HFF-Myc (cell line): ENCODE measurements at regions not wholly inside any gene's neighbourhood (a gene's known extent, or its start where the extent isn't known, plus 50 kb on each side); places are given as distances from the start of the nearest gene placed in this dataset.

Experiments
- DNase-seq: peaks from one replicate; pipeline ENCODE4 v3.0.0-alpha.2; 2011; ENCODE audit warnings: low read depth; ENCODE audit errors: extremely low read depth
- H3K4me3 ChIP-seq: replicated peaks from 2 replicates; pipeline ENCODE4 v1.5.1; 2011; ENCODE audit warnings: low read depth, mild to moderate bottlenecking, control low read depth, low read length
- CTCF ChIP-seq: IDR thresholded peaks from 2 replicates; pipeline ENCODE4 v1.5.1; 2012; ENCODE audit warnings: mild to moderate bottlenecking, low read depth, low read length, control low read depth; ENCODE audit errors: missing control alignments

DNA sequence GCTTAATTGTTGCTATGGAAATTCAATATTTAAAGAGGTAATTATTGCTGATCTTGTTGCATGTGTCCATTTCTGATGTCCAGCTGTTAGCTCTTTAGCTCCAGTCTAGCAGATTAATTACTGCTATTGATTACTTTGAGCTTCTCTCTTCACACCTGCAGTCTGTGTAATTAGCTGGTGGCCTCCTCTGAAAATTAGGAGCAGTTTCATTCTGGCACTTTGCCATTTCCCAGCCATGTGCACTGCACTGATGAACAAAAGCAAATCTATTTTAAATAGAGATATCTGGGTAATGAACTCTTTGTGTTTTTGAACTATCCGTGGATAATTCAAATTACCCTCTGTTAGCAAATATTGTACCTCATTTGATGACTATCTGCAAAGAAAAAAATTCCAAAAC is 275.9 kb downstream of the RNF144B start:
- no peak for DNase-seq
- TF ChIP-seq CTCF, result no peak
- no peak overlapping the region for H3K4me3 ChIP-seq

DNA sequence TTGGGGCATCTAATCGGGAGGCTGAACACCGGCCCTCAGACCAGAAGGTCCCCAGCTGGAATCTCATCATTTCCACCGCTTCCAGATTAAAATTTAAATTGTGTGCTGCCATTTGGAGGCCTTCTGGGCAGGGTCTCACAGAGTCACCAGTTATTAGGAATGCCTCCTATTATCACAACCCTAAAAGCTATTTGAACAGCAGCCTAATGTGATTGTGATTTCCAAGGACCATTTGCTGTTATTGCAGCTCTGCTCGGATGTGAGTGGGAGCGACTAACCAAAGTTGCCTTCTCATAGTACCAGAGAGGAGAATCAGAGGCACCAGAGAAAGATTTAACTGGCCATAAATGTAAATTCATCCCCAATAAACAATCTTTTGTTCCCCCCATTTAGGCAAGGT is 277.3 kb downstream of the RNF144B start:
- no peak for DNase-seq
- TF ChIP-seq CTCF, result no peak
- H3K4me3 ChIP-seq, result no peak overlapping the region

- TF ChIP-seq CTCF, result no peak
- H3K4me3 ChIP-seq, result no peak overlapping the region
- DNase-seq, result no peak
Measured at GRCh38 chr6:18667612-18668011, 280.5 kb downstream of the RNF144B start.

DNA sequence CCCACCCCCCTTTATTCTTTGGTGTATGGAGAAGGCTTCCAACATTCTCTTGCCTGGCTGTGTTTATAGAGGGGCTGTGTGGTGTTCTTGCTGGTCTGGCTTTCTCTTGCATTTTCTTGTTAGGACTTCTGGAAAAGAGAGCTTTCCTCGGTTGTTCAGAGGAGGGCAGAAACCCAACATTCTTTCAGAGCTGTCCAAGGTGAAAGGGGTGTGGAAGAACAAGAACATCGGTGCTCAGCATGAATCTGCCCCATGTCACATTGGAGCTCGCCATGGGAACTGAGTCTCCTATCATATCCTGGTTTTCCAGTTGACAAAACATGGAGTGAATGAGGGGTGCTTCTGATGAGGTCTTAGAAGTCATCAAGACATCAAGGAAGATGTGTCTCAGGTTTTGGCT is 281.8 kb downstream of the RNF144B start:
- no peak overlapping the region for H3K4me3 ChIP-seq
- no peak for DNase-seq
- TF ChIP-seq CTCF, result no peak

GRCh38 chr6:18672852-18673251 is 285.7 kb downstream of the RNF144B start:
- no peak for TF ChIP-seq CTCF
- H3K4me3 ChIP-seq, result no peak overlapping the region
- no peak for DNase-seq

- no peak for DNase-seq
- H3K4me3 ChIP-seq, result no peak overlapping the region
- no peak for TF ChIP-seq CTCF
Measured at GRCh38 chr6:18674346-18674745, 287.2 kb downstream of the RNF144B start.

DNA sequence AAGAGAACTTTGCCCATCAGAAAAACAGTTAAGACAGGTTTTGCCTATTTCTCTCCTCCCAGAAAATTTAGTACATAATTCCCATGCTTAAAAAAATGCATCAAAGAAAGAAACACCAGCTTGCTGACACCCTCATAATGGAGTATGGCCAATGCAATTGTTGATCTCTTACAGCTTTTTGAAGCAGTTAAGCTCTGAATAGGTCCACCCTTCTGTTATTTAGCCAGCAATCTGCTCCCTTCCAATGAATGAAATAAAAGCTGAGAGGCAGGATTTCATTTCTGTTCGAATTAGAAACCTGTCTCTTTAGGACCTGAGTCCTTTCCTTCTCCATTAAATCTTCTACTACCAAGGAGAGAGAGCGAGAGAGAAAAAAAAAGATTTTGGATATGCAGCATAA is 288.7 kb downstream of the RNF144B start:
- no peak for TF ChIP-seq CTCF
- H3K4me3 ChIP-seq, result no peak overlapping the region
- DNase-seq, result no peak
